ENCODE measurements at regions not wholly inside any gene's neighbourhood (a gene's known extent, or its start where the extent isn't known, plus 50 kb on each side); places are given as distances from the start of the nearest gene placed in this dataset.
"Not testable (repeated sequence)": the region's sequence is repeated elsewhere in the genome, so short reads cannot be mapped to it uniquely, and the experiment has no call there.

DNA sequence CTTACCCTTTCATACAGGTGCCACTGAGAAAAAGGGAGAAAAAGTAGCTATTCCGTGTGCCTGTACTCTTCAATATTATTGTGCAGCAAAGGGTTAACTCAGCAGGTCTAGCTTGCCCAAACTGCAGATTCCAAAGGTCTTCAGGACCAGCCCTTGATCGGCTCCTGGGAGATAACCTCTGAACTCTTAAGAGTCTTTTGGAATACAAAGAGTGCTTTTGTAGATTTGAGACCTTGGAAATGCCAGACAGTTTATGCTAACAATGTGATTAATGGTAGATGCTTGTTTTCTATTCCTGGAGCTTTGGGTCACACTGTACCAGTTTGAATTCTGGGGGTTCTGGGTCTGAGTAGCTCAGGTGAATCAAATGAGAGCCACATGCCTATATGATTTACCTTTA, 844.7 kb upstream of the MIR17HG start:
- no peaks in the 10 kb centered on the region for H3K36me3 Mint-ChIP-seq (ENCODE audit: unreplicated experiment)
- H3K9me3 Mint-ChIP-seq (ENCODE audit: unreplicated experiment) = no peaks in the 10 kb centered on the region
- H3K4me3 Mint-ChIP-seq (ENCODE audit: unreplicated experiment) = no peak overlapping the region
- H3K4me1 Mint-ChIP-seq (ENCODE audit: low read depth, unreplicated experiment) = peaks cover 4% of the 10 kb centered on the region
- DNase-seq = no peak
- TF ChIP-seq, protein P1, sequence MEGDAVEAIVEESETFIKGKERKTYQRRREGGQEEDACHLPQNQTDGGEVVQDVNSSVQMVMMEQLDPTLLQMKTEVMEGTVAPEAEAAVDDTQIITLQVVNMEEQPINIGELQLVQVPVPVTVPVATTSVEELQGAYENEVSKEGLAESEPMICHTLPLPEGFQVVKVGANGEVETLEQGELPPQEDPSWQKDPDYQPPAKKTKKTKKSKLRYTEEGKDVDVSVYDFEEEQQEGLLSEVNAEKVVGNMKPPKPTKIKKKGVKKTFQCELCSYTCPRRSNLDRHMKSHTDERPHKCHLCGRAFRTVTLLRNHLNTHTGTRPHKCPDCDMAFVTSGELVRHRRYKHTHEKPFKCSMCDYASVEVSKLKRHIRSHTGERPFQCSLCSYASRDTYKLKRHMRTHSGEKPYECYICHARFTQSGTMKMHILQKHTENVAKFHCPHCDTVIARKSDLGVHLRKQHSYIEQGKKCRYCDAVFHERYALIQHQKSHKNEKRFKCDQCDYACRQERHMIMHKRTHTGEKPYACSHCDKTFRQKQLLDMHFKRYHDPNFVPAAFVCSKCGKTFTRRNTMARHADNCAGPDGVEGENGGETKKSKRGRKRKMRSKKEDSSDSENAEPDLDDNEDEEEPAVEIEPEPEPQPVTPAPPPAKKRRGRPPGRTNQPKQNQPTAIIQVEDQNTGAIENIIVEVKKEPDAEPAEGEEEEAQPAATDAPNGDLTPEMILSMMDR (IDR thresholded peaks at IDR 0.05; ENCODE audit: partially characterized antibody, unreplicated experiment) = no peak
- no peak overlapping the region for H3K27ac Mint-ChIP-seq (ENCODE audit: unreplicated experiment)
- no peaks in the 10 kb centered on the region for H3K27me3 Mint-ChIP-seq (ENCODE audit: unreplicated experiment)

DNA sequence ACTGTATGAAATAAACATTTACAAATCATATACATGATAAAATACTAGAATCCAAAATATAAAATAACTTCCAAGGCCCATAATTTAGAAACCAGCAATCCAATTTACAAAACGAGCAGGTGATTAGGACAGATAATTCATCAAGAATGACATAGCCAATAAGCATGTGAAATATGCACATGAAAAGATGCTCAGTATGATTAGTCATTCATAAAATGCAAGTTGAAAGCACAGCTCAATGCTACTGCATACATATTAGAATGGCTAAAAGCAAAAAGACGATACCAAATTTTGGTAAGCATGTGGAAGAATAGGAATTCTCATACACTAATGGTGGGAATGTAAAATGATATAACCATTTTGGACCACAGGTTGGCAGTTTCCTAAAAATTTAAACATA, 837.2 kb upstream of the MIR17HG start:
- Mint-ChIP-seq H3K9me3 (ENCODE audit: unreplicated experiment) (no peaks in the 10 kb centered on the region), H3K27me3 (ENCODE audit: unreplicated experiment) (no peaks in the 10 kb centered on the region), H3K27ac (ENCODE audit: unreplicated experiment) (no peak overlapping the region), H3K4me1 (ENCODE audit: low read depth, unreplicated experiment) (peaks cover 2% of the 10 kb centered on the region), H3K36me3 (ENCODE audit: unreplicated experiment) (no peaks in the 10 kb centered on the region), H3K4me3 (ENCODE audit: unreplicated experiment) (no peak overlapping the region)
- TF ChIP-seq, protein P1 (IDR thresholded peaks at IDR 0.05; ENCODE audit: partially characterized antibody, unreplicated experiment) = no peak
- no peak for DNase-seq

DNA sequence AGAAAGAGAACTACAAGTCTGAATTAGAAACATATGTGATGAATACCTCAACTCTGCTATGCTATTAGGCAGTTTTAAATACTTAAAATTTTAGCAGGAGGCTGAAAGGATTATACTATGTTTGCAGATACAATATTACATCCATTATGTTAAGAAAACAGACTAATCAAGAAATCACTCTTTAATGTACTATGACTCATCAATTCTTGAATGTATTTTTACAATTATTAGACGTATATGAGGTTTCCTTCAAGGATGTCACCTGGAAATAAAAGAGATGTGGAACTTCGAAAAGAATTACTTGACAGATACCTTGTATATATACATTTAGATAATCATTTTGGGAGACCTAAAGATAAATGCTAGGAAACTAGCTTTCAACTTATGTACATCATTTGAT, 835.6 kb upstream of the MIR17HG start:
- Mint-ChIP-seq H3K27me3 (ENCODE audit: unreplicated experiment) (no peaks in the 10 kb centered on the region), H3K36me3 (ENCODE audit: unreplicated experiment) (no peaks in the 10 kb centered on the region), H3K4me1 (ENCODE audit: low read depth, unreplicated experiment) (peaks cover 2% of the 10 kb centered on the region), H3K27ac (ENCODE audit: unreplicated experiment) (no peak overlapping the region), H3K9me3 (ENCODE audit: unreplicated experiment) (peaks cover 2% of the 10 kb centered on the region), H3K4me3 (ENCODE audit: unreplicated experiment) (no peak overlapping the region)
- no peak for DNase-seq
- TF ChIP-seq, protein P1 (IDR thresholded peaks at IDR 0.05; ENCODE audit: partially characterized antibody, unreplicated experiment) = no peak

DNA sequence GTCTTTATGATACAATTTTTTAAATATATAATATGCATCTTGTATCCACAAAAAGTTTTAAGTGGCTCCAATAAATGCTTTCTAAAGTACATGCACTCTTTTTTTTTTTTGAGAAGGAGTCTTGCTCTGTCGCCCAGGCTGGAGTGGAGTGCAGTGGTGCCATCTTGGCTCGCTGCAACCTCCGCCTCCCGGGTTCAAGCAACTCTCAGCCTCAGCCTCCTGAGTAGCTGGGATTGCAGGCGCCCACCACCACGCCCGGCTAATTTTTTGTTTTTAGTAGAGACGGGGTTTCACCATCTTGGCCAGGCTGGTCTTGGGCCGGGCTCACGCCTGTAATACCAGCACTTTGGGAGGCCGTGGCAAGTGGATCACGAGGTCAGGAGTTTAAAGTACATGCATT, 832.8 kb upstream of the MIR17HG start:
- H3K27me3 Mint-ChIP-seq (ENCODE audit: unreplicated experiment); H3K4me3 Mint-ChIP-seq (ENCODE audit: unreplicated experiment); H3K36me3 Mint-ChIP-seq (ENCODE audit: unreplicated experiment); H3K9me3 Mint-ChIP-seq (ENCODE audit: unreplicated experiment); DNase-seq; H3K4me1 Mint-ChIP-seq (ENCODE audit: low read depth, unreplicated experiment); H3K27ac Mint-ChIP-seq (ENCODE audit: unreplicated experiment): not testable (repeated sequence)

DNA sequence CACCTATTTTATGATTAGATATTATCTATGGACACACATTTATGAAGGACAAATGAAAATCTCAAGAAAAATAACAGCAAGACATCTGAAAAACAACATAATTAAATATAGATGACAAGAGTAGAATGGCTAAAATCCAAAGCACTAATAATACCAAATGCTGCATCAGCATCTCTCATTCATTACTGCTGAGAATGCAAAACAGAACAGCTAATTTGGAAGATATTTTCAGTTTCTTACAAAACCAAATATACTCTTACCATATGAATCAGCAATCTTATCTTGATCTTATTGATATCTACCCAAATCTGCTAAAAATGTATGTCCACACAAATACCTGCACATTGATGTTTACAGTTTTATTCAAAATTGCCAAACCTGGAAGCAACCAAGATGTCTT, 829.1 kb upstream of the MIR17HG start:
- Mint-ChIP-seq H3K36me3 (ENCODE audit: unreplicated experiment) (peaks cover 20% of the 10 kb centered on the region), H3K4me1 (ENCODE audit: low read depth, unreplicated experiment) (no peaks in the 10 kb centered on the region), H3K4me3 (ENCODE audit: unreplicated experiment) (no peak overlapping the region), H3K27me3 (ENCODE audit: unreplicated experiment) (no peaks in the 10 kb centered on the region), H3K27ac (ENCODE audit: unreplicated experiment) (no peak overlapping the region), H3K9me3 (ENCODE audit: unreplicated experiment) (peaks cover 9% of the 10 kb centered on the region)
- no peak for DNase-seq
- TF ChIP-seq, protein P1 (IDR thresholded peaks at IDR 0.05; ENCODE audit: partially characterized antibody, unreplicated experiment) = no peak

DNA sequence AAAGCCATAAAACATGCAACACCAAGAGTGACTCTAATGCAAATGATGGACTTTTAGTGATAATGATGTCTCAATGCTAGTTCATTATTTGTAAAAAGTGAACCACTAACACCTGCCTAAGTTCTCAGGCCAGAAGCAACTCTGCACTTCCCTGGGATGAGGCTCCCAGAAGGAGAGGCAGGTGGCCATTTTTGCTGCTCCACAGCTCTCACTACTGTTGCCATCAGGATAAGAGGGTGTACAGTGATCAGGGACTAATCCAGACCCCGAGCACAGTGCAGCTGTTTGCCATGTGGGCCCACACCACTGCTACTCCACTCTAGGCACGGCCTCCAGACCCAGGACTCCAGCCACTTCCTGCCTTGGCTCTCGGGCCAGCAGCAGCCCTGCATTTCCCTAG, 828.3 kb upstream of the MIR17HG start:
- H3K36me3 Mint-ChIP-seq (ENCODE audit: unreplicated experiment) = peaks cover 20% of the 10 kb centered on the region
- no peak overlapping the region for H3K4me3 Mint-ChIP-seq (ENCODE audit: unreplicated experiment)
- H3K9me3 Mint-ChIP-seq (ENCODE audit: unreplicated experiment) = peaks cover 9% of the 10 kb centered on the region
- H3K27ac Mint-ChIP-seq (ENCODE audit: unreplicated experiment) = no peak overlapping the region
- H3K4me1 Mint-ChIP-seq (ENCODE audit: low read depth, unreplicated experiment) = no peaks in the 10 kb centered on the region
- TF ChIP-seq, protein P1 (IDR thresholded peaks at IDR 0.05; ENCODE audit: partially characterized antibody, unreplicated experiment) = no peak
- no peaks in the 10 kb centered on the region for H3K27me3 Mint-ChIP-seq (ENCODE audit: unreplicated experiment)
- no peak for DNase-seq
